NB4 (cell line): ENCODE measurements at regions not wholly inside any gene's neighbourhood (a gene's known extent, or its start where the extent isn't known, plus 50 kb on each side); places are given as distances from the start of the nearest gene placed in this dataset.

Source experiments
- DNase-seq: peaks from one replicate; pipeline ENCODE4 v3.0.0; 2010; ENCODE audit warnings: low read depth
- H3K4me3 ChIP-seq: one replicate; pipeline ENCODE4 v1.5.1; 2011; ENCODE audit warnings: mild to moderate bottlenecking, low read depth, low read length, moderate library complexity
- MYC ChIP-seq: IDR thresholded peaks from 2 replicates; pipeline ENCODE4 v1.6.1; 2011; ENCODE audit warnings: low read depth, low read length
- POLR2A ChIP-seq: IDR thresholded peaks from 2 replicates; pipeline ENCODE4 v1.6.1; 2011; ENCODE audit warnings: mild to moderate bottlenecking; ENCODE audit not compliant: insufficient read length; ENCODE audit errors: extremely low read depth
- TF ChIP-seq, protein P1 (sequence below): IDR thresholded peaks from one replicate; pipeline ENCODE4 v1.5.1; 2012; ENCODE audit warnings: low read depth, low read length
- TF ChIP-seq, protein P2 (sequence below): IDR thresholded peaks from 2 replicates; pipeline ENCODE4 v1.6.1; 2011; ENCODE audit warnings: low read depth, low read length

DNA sequence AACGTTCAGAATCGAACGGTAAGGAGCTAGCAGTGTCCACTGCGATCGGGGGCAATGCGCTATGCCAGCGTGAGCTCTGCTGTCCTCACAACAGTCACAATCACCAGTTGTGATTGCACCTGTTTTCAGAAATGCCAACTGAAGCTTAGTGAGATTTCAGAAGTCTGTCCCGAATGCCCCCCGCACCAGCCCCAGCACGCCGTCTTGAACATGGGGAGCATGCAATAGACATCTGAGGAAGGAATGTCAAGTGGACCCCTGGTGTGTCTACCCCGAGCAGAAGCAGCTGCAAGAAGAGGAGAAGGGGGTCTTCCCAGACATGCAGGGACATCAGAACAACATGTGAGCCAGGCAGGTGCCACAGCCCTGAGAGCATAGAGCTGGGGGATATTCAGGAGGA, 125.7 kb upstream of the CHST15 start:
- no peak for DNase-seq
- no peak overlapping the region for H3K4me3 ChIP-seq
- TF ChIP-seq POLR2A (no peak), MYC (no peak)
- TF ChIP-seq, protein P1, sequence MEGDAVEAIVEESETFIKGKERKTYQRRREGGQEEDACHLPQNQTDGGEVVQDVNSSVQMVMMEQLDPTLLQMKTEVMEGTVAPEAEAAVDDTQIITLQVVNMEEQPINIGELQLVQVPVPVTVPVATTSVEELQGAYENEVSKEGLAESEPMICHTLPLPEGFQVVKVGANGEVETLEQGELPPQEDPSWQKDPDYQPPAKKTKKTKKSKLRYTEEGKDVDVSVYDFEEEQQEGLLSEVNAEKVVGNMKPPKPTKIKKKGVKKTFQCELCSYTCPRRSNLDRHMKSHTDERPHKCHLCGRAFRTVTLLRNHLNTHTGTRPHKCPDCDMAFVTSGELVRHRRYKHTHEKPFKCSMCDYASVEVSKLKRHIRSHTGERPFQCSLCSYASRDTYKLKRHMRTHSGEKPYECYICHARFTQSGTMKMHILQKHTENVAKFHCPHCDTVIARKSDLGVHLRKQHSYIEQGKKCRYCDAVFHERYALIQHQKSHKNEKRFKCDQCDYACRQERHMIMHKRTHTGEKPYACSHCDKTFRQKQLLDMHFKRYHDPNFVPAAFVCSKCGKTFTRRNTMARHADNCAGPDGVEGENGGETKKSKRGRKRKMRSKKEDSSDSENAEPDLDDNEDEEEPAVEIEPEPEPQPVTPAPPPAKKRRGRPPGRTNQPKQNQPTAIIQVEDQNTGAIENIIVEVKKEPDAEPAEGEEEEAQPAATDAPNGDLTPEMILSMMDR = no peak
- TF ChIP-seq, protein P2, sequence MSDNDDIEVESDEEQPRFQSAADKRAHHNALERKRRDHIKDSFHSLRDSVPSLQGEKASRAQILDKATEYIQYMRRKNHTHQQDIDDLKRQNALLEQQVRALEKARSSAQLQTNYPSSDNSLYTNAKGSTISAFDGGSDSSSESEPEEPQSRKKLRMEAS = no peak

DNA sequence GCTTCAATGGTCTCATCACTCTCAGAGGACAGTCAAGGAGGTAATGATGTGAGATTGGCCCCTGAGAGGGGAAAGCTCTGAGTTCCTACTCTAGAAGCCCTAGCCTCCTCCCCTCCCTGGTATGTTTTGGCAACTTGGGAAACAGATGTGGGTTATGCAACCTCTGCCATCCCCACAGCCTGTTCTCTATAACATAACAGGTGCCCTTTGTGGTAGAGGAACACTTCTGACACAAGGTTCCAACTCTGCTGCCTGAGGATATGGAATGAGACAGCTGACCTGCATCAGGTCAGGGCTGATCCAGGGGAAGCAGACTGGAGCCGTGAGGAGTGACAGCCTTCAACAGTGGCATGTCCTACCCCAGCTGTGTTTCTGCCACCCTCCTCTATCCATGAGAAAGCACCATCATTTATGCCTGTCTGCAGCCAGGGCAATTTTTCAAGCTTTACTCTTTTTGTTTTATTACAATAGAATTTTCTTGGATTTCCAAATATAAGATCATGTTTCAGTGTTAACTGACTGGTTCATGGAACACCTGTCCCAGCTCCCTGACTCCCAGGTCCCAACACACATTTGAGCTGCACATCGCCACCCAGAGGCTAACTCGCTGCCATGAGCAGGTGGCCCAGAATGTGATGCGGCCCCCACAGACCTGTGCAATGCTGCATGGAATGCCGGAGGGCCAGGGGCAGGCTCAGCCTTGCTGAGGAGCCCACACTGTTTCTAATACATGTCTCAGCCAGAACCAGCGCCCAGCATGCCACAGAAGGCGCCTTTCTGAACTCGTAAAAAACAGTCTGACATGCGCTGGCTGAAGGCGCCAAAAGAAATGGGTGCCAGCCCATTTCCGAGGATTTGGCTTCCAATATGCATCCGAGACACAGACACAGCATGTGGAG, 124.8 kb upstream of the CHST15 start:
- H3K4me3 ChIP-seq = no peak overlapping the region
- no peak for DNase-seq
- TF ChIP-seq MYC (no peak), POLR2A (no peak)
- TF ChIP-seq, protein P1 = no peak
- TF ChIP-seq, protein P2 = no peak

DNA sequence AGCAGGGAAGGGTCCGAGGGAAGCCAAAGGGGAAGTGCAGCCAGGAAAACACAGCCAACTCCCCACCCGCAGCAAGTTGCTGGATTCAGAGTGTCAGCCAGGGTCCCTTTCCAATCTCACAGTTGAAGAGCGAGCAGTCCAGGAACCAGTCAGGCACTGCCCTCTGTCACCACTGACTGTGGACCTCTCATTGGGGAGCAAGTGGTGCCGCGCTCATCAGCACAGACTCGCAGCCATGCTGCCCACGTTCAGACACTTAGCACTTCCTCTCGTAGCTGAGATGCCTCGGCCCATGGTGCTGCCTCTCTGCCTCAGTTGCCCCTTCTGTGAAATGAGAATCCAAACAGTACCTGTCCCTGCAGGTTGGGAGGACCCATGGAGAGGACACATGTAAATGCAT, 123.6 kb upstream of the CHST15 start:
- no peak overlapping the region for H3K4me3 ChIP-seq
- TF ChIP-seq, protein P1 = no peak
- no peak for DNase-seq

DNA sequence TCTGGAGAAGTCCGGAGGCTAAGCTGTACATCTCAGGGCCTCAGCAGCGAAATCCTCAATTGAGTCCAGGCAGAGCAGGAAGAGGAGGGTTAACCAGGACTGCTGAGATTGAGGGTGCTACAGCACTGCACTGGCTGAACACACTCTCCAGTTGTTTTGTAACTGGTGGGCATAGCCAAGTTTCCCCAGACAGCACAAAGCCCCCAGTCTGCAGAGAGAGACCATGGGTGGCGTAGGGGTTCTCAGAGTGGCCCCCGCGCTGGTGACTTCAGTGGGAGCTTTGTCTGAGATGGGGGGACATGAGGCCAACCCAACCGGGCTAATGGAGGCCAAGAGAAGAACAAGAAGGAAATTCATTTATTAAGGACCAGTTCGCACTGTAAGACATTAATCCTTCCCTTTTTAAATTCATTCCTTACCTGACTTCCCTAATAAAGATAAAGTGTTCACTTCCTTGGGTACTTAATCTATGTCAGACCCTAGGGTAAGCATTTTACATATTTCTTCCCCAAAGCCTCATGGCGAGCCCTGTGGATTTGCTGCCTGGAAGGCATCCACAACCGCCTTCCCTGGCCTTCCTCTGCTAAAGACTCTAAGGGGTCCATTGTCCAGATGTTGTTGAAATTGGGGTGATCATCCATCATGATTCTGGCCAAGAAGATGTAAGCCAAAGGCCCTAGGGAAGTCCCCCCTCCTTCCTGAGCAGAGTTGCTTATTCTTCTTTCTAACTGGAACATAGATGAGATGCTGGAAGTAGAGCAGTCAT, 121.4 kb upstream of the CHST15 start:
- TF ChIP-seq, protein P1 = no peak
- TF ChIP-seq MYC (no peak), POLR2A (no peak)
- TF ChIP-seq, protein P2 = no peak
- H3K4me3 ChIP-seq = no peak overlapping the region

DNA sequence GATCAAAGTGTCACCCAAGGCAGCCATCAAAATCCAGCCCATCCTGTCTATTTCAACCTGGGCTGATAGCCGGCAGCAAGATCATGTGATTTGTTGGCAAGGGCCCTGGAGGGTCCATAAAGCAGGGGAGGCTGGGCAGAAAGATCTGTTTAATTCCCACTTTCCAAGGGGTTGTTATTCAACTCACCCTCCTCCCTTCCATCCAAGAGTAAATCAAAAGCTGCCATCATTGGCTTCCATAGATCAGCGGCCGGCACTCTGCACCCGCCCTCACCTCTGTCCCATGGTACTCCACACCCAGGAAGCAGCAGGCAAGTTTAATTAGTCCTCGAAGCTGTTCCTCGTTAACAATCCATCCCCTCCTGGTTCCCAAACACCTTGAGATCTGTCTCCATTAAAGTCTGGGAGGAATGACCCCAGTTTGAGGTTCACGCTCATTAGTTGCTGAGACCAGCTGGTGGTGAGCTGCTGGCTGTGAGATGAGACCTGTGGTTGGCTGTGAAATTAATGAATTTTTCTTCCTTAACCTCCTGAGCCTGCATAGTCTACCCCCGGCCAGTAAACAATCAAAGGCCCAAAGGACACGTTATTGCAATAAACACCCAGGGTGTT, 120.6 kb upstream of the CHST15 start:
- TF ChIP-seq, protein P1 = no peak
- TF ChIP-seq, protein P2 = no peak
- TF ChIP-seq POLR2A (no peak), MYC (no peak)
- no peak for DNase-seq
- H3K4me3 ChIP-seq = no peak overlapping the region

More for the DNA sequence above, 121.4 kb upstream of the CHST15 start:
- DNase-seq = no peak
